ENCODE measurements at regions not wholly inside any gene's neighbourhood (a gene's known extent, or its start where the extent isn't known, plus 50 kb on each side); places are given as distances from the start of the nearest gene placed in this dataset.

- TF ChIP-seq CTCF (conservative IDR thresholded peaks at IDR 0.05; ENCODE audit: low read length): no peak
- no peak for TF ChIP-seq EZH2phosphoT487 (IDR thresholded peaks at IDR 0.05; ENCODE audit: borderline replicate concordance, low read depth, low read length)
Measured at GRCh38 chr15:98541519-98541918, 106.8 kb upstream of the IGF1R start.
